NCI-H524 treated with DMSO at 0.1 percent for 48 hours (cell line): ENCODE measurements at regions not wholly inside any gene's neighbourhood (a gene's known extent, or its start where the extent isn't known, plus 50 kb on each side); places are given as distances from the start of the nearest gene placed in this dataset.
"Not testable (repeated sequence)": the region's sequence is repeated elsewhere in the genome, so short reads cannot be mapped to it uniquely, and the experiment has no call there.

Experiments used
- DNase-seq: peaks from one replicate; lab custom pipeline; 2025; lab: John Stamatoyannopoulos, UW

DNA sequence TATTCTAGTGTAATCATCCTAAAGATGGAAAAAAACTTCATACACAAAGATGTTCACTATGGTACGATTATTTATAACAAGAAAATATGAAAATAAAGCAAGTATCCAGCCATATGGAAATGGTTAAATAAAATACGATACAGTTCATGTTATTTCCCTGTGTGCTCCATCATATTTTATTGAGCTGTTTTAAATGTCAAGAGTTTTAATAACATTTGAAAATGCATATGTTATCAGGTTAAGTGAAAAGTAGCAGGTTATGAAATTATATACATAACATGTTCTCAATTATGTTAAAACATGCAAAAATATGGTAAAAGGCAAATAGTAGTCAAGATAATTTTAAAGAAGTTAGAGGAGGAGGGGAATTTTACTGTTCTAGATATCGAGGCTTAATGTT, 192.0 kb downstream of the HNRNPD start:
- DNase-seq, result no peak

DNA sequence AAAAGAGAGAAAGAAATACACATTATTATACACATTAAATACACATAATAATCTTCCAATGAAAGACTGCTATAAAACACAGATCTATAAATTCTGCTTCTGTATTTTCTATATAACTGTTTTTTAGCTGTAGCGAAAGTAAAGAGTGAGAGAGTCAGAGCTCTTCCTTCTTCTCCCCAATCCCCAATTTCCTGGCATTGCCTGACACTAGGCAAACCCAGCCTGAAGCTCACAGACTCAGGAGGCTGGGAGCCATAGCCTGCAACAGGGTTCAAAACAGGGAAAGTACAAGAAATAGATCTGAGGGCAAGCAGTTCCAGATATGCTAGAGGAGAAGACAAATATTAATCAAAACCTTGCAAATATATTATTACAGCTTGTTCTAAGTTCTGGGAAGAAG, 201.6 kb downstream of the HNRNPD start:
- no peak for DNase-seq

DNA sequence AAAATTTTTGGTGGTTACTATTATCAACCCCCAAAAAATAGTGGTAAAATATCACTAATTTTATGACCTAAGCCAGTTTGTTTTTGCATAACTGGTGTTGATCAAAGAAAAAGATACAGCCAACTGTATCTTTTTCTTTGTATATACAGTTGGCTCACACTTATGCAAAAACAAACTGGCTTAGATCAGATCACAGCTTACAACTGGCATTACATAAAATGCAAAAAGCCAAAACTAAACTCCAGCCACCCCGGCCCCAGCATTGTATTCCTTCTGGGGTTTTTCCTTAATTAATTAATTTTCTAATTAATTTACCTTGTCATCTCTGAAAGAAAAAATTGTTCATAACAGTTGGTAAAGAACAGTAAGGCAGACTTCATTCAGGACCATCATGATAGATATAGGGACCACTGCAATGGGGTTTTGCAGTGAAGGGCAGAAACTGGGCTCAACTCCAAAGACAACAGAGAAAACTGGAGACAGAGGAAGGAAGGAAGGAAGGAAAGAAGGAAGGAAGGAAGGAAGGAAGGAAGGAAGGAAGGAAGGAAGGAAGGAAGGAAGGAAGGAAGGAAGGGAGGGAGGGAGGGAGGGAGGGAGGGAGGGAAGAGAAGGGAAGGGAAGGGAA, 202.1 kb downstream of the HNRNPD start:
- no peak for DNase-seq

DNA sequence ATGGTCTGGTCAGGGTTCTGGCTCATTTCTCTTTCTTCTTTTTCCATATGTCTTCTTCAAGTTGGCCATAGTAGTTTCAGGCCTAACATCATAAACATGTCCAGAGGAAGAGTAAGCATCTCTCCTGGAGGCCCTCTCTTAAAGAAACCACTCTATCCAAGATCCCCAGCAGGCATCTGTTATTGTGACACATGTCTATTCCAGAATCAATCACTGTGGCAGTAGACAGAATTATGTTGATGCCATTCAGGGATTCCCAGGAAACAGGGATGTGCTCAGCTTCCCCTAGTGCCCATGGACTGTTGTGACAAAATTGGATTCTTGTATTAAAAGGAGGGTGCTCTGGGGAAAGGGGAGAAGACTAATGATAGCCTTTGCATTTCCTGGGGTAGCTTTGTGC, 224.0 kb downstream of the HNRNPD start:
- DNase-seq, result no peak

DNA sequence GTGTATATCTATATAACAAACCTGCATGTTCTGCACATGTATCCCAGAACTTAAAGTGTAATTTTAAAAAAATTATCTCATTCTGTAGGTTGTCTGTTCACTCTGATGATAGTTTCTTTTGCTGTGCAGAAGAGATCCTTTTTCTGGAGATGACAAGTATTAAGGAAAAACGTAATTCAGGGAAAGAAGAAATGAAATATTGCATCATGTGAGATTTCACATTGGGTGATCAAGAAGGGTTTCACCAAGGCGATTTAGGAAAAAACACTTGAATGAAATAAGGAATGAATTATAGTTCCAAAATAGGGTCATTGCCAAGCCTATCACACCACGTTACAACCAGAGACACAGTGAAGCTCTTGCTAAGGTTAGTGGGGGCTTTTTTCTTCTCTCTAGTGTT, 227.9 kb downstream of the HNRNPD start:
- DNase-seq, result no peak

DNA sequence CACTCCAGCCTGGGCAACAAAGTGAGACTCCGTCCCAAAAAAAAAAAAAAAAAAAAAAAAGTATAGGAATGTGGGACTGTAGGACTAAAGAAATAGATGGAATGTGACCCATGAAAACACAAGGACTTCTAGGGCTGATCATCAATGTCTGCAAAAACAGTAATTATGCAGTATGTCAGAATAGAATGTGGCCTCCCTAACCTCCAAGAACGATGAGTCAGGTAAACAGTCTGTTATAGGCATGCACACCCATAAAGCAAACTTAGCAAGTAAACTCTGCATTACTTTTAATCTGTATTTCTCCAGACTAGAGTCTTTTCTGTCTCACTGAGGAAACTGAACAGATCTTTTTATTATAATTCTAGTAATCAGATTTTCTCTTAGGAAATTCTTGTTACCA, 233.4 kb downstream of the HNRNPD start:
- DNase-seq, result no peak

DNA sequence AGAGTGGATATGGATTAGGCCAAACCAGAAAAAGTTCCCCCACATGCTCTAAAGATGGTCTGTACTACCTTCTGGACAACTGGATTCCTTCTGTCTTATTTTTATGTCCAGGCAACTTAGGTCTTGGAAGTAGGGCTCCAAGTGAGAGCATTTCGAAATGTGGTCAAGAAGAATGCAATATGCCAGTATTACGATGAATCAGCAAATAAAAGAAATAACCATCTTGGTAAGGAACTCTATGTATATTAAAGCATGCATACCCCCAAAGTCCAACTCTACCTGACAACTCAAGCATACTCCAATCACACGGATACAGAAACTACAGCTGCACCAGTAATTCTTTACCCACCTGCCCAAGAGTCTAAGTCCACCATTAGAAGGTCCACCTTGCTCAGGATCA, 234.5 kb downstream of the HNRNPD start:
- DNase-seq, result no peak

DNA sequence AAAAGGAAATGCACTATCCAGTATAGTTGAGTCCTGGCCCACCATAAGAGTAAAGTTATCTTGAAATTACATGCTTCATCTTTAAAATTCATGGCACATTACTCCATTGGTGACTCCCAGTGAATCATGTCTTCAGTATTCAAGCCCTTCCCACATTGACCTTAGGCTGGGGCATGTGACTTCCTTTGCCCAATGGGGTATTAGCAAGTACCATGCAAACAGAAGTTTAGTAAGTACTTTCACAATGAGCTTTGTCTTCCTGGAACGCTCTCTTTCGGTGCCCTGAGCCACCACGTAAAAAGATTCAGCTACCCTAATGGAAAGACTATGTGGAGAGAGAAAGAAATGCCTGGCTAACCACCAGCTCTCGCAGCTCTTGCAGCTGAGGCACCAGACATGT, 235.4 kb downstream of the HNRNPD start:
- no peak for DNase-seq

DNA sequence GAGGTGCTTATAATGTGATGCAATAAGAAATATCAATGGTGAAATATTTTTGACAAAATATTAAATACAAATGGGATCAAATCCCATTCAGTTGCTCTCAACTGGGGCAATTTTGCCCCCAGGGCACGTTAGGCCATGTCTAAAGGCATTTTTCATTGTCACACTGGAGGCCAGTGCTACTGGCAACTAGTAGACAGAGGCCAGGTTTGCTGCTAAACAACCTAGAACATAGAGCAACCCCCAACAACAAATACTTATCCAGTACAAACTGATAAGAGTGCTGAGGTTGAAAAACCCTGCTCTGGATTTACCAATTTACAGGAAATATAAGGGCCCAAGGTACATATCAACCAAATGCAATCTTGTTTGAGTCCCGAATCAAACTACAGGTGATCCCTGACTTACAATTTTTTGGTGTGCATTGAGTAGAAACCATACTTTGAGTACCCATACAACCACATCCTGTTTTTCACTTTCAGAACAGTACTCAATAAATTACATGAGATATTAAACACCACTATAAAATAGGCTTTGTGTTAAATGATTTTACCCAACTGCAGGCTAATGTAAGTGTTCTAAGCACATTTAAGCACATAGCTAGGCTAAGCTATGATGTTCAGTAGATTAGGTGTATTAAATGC, 237.5 kb downstream of the HNRNPD start:
- no peak for DNase-seq

DNA sequence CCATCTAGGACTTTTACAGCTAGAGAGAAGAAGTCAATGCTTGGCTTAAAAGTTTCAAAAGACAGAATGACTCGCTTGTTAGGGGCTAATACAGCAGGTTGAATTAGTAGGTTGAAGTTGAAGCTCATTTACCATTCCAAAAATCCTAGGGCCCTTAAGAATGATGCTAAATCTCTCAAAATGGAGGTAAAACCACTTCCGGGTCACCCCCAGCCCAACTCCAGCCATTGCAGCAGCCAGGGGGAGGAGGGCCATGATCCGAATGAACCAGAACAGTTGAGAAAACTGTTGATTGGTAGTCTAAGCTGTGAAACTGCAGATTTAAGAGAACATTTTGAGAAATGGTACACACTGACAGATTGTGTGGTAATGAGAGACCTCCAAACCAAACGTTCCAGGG, 245.4 kb downstream of the HNRNPD start:
- DNase-seq, result no peak

DNA sequence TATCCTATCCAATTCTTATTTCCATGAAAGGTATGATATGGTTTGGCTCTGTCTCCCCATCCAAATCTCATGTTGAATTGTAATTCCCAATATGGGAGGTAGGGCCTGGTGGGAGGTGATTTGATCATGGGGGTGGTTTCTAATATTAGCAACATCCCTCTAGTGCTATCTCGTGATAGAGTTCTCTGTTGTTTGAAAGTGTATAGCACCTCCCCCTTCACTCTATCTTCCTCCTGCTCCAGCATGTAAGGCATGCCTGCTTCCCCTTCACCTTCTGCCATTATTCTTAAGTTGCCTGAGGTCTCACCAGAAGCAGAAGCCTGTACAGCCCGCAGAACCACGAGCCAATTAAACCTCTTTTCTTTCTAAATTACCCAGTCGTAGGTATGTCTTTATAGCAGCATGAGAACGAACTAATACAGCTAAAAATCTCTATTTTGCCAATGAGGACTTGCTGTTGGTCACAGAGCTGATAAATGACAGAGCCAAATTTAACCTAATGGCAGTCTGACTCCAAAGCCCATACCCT, 247.2 kb downstream of the HNRNPD start:
- DNase-seq, result no peak

DNA sequence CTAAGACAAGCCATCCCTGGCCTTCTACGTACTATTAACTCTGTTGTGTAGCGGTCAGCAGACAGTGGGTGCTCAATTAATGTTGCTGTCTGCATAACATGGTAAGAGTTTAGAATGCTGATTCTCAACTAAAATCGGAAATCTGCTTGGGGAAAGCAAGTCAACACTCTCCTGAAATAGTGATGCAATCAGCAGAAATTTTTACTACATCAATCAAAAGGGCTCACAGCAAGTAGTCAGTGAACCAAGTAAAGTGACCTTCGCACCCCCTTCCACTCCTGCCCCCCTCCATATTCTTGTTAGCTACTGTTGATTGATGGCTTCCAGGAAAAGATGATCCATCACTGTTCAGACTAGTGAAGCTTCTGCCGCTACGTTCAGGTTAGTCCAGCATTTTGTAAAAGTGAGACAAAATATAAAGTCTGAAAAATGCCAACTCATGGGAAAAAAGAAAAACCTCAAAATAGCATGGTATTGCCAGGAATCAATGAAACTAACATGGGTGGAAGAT, 247.9 kb downstream of the HNRNPD start:
- no peak for DNase-seq

DNA sequence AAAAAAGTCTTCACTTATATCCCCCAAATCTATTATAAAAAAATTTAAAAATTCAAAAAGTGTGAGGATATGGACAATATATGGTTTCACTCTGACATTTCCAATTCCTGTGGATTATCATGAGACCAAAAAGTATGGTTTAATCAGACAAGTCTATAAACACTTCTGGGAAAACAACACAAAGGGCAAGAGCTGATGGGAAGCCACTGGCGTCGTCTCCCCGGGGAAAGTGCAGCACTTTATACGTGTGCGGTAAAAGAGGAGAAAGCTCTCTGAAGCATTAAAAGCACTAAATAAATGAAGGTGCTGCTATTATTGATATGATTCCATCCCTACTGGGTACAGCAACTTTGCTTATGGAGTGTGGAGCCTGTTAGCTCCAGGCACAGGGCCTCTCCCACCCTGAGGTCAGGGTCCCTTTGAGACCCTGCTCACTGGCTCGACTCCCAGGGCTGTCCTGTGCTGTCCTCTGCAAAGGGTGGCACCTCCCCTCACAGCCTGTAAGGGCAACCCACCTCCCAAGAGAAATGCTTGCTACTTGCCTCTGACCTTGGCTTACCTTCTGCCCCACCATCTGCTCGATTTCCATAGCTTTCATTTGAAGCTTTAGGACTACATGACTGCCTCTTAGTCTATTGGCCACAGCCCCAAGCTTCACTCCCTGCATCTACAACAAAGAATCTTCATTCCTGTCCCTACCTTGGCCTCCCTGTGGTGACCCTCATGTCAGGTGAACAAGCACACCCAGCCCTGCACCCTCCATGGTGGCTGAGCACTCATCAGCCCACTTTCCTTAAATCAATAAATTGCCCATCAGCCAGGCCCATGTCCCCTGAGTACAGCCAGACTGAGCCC, 248.6 kb downstream of the HNRNPD start:
- peak; percentile 18 for DNase-seq

DNA sequence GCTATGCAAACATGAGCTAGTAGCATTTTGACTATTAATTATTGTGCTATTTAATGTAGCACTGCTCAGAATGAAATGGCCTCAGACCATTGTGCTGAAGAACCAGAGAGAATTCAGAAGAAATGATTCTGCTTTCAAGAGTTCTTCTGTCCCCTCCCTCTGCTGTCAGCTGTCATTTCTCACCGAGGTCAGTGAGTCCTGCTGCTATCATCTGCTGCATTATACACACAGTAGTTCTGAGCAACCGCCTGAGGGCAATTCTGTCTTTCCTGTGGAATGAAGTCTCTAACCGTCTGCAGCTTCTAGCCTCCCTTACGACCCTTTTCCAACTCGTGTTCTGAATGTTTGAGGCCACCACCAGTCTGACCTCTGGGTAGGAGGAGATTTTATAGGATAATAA, 249.4 kb downstream of the HNRNPD start:
- no peak for DNase-seq

DNA sequence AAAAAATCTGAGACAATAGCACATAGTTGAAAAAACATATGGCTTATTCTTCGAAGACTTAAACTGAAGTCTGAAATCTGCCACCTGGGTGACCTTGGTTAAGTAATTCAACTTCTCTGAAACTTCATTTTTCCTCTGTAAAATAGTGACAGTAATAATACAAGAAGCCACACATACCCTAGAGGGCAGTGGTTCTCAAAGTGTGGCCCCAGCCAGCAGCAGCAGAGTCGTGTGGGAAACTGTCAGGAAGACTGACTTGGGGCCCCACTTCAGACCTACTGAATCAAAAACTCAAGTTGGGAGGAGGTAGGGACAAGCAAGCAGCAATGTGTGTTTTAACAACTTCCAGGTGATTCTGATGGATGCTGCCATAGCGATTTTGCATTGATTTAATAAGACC, 249.9 kb downstream of the HNRNPD start:
- DNase-seq, result no peak

DNA sequence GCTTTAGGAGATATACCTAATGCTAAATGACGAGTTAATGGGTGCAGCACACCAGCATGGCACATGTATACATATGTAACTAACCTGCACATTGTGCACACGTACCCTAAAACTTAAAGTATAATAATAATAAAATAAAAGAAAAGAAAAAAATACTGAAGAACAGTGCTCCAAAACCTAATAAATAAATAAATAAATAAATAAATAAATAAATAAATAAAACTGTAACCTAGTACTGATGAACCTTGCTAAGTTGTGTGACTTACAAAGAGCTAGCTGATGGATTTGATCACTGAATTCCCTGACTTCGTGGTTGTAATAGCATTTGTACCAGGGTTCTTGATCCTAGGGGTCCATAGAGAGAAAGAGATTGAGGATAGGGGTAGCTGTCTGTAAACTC, 258.6 kb downstream of the HNRNPD start:
- not testable (repeated sequence) for DNase-seq

DNA sequence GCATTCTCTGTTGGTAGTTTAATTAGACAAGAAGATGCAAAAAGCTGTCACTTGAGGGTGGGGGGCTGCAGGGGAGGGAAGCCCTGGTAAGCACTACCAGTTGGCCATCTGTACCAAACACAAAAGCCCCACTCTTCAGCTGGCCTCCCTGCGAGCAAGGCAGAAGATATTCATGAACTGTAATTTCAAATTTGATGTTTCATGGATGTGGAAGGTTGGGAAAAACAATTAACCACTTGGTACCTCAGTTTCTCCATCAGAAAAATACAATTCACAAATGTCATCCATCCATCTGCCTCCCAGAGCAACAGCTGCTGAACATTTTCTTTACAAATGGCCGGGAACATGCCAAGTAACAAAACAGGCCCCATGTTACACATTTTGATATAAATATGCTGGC, 265.3 kb downstream of the HNRNPD start:
- DNase-seq, result no peak

DNA sequence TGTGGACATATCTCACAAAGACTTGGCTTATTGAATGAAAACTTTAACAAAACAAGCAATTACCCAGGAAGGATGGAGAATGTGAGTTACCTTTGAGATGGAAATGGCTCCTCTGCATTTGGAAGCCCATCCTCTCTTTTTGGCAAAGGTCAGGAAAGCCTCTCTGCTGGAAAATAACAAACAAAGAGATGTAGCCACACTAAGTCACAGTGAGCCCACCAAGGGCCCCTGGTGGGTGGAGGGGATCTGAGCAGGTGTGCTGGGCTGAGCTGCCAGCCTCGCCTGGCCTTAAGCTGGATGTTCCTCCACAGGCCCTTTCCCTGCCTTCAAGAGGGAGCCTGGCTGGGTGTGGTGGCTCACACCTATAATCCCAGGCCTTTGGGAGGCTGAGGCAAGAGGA, 269.2 kb downstream of the HNRNPD start:
- no peak for DNase-seq

DNA sequence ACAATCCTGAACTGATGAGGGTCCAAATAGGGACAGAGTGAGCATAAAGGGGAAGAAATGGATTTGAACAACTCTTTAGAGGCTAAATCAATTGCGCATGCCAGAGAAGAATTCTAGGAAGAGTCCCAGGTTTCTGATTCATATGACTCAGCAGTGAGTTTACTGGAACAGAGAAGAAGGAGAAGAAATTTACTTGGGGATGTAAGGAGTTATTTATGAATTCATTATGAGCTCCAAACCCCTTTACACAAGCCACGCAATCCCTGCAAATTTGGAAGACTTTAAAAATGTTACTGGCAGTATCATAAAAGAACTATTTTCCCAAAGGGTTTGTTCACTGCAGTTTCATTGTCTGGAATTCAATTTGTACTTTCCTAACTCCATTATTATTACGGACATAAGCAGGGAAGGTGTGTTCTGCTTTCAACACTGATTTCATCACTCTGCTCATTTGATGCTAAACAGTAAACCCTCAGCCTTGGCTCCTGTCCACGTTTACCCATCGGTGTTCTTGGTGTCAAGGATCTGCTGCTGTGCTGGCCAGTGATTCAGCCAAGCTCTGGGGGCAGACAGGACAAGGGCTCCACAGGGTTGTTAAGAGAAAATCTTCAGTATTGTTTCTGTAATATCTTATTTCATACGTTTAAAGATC, 273.7 kb downstream of the HNRNPD start:
- no peak for DNase-seq

DNA sequence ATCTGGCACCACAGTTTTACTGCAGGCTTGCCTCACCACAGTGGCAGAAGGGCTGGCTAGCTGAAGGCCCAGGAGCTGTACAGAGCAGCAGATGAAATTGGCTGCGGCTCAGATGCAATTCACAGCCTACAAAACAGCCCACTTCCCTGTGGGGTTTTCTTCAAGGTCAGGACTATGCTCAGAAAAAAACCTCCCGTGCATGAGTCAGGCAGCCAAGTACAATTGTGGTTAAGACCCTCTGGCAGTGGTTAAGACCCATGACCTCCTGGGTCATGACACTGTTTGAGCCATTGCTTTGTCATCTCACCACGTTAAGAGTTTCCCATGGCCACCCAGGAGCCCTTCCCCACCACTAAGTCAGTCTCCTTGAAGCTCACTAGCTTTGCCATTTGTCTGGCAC, 276.3 kb downstream of the HNRNPD start:
- no peak for DNase-seq

DNA sequence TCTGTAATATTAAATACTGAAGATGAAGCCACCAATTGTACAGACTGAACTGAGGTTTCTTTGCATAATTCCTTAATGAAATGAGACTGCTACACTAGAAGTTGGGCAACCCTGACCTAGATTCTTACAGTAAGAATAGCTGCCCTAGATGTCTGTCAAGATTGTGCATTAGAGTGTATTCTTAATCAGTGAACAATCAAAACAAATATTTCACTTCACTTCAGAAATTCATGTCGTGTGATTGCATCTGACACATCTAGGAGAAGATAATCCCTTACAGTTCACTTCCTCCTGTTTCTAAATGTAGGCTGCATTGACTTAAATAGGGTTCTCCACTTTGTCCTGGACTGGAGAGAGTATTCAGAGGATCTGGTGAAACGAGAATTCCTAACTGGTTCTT, 283.1 kb downstream of the HNRNPD start:
- DNase-seq, result no peak

DNA sequence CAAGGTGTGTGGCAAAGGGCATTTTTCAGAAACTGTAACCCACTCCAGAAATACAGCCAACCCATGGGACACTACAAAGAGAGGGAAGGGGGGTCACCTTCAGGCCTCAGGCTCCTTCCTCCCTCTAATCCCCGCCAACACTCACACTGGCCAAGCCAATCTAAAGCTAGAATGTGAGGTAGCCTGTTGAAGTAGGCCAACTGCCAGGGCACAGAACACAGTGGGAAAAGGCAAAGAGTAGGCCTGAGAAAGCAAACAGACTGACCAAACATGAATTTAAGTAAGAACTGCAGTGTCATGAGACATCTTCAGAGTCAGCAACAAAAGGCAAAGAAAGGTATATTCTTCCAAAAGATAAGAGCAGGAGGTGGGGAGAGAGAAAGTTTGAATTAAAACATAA, 289.0 kb downstream of the HNRNPD start:
- DNase-seq, result no peak
